ENCODE measurements at regions not wholly inside any gene's neighbourhood (a gene's known extent, or its start where the extent isn't known, plus 50 kb on each side); places are given as distances from the start of the nearest gene placed in this dataset.
"Not testable (repeated sequence)": the region's sequence is repeated elsewhere in the genome, so short reads cannot be mapped to it uniquely, and the experiment has no call there.

DNA sequence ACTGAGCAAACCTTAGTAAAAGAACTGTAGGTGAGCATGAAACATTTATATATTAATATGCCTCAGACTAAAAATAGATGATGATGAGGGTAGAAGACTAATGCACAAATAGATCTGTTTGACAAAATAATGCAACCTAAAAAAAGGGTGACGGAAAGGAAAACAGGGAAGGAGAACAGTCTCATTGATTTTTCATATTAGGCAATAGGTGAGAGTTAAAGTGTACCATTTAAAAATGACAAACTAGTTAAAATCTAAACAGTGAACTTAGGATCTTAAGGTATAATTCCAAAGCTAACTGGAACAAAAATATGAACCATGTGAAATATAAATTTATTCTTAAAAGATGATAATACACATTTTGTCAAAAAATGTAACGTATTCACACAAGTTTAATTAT, 1347.6 kb downstream of the SI start:
- Mint-ChIP-seq H3K9me3 (peaks cover 4 to 23% (median 10%) of the 10 kb centered on the region in 6 donors), H3K36me3 (no peaks in the 10 kb centered on the region), H3K27me3 (ENCODE audit: low read depth in 3 of 3) (peaks cover 0 to 2% (median 0%) of the 10 kb centered on the region in 3 donors), H3K4me3 (no peak overlapping the region), H3K4me1 (no peaks in the 10 kb centered on the region), H3K27ac (no peak overlapping the region)
- DNase-seq, result no peak

GRCh38 chr3:163726125-163726524, 1352.2 kb downstream of the SI start:
- Mint-ChIP-seq H3K36me3 (peaks cover 0 to 4% (median 0%) of the 10 kb centered on the region in 3 donors), H3K27ac (no peak overlapping the region), H3K4me3 (no peak overlapping the region), H3K27me3 (ENCODE audit: low read depth in 3 of 3) (peaks cover 0 to 2% (median 0%) of the 10 kb centered on the region in 3 donors), H3K4me1 (no peaks in the 10 kb centered on the region), H3K9me3 (peaks cover 6 to 29% (median 14%) of the 10 kb centered on the region in 6 donors)
- DNase-seq, result no peak

DNA sequence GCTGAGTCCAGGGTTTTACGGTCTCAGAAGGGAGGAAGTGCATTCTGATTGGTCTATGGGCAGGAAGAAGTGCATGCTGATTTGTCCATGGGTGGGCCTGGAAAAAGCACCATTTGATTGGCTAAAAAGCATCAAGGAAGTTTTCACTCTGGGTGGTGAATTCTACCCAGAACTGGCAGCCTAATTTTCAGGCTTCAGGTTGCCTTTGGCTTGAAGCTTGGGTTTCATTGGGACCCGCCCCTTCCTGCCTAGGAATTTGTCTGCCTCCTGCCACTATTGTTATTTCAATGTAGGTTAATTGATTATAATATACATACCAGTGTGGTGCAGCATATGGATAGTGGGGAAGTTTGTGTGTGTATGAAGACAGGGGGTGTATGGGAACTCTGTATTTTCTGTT, 1355.9 kb downstream of the SI start:
- Mint-ChIP-seq H3K4me3 (no peak overlapping the region), H3K27me3 (ENCODE audit: low read depth in 3 of 3) (peaks cover 0 to 2% (median 0%) of the 10 kb centered on the region in 3 donors), H3K27ac (no peak overlapping the region), H3K9me3 (peaks cover 10 to 40% (median 16%) of the 10 kb centered on the region in 6 donors), H3K4me1 (no peaks in the 10 kb centered on the region), H3K36me3 (peaks cover 0 to 4% (median 0%) of the 10 kb centered on the region in 3 donors)
- DNase-seq, result no peak

GRCh38 chr3:163721596-163721995, 1356.7 kb downstream of the SI start:
- Mint-ChIP-seq H3K4me3 (no peak overlapping the region), H3K27me3 (ENCODE audit: low read depth in 3 of 3) (peaks cover 0 to 2% (median 0%) of the 10 kb centered on the region in 3 donors), H3K36me3 (peaks cover 0 to 4% (median 0%) of the 10 kb centered on the region in 3 donors), H3K9me3 (peaks cover 11 to 48% (median 21%) of the 10 kb centered on the region in 6 donors), H3K27ac (no peak overlapping the region), H3K4me1 (no peaks in the 10 kb centered on the region)
- DNase-seq, result no peak

DNA sequence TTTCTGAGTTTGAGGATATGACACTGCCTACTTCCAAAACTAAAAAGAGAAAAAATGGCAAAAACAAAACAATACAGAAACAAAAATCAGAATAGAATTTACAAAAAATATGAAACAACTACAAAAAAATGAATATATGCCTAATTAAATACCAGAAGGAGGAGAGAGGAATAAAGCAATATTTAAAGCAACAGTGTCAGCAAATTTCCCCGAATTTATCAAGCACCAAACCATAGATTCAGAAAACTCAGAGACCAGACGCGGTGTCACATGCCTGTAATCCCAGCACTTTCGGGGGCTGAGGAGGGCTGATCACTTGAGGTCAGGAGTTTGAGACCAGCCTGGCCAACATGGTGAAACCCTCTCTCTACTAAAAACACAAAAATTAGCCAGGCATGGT, 1360.9 kb downstream of the SI start:
- no peak for DNase-seq
- no peaks in the 10 kb centered on the region for H3K27me3 Mint-ChIP-seq (ENCODE audit: low read depth in 3 of 3)
- no peaks in the 10 kb centered on the region for H3K36me3 Mint-ChIP-seq
- H3K4me1 Mint-ChIP-seq, result no peaks in the 10 kb centered on the region
- no peak overlapping the region for H3K4me3 Mint-ChIP-seq
- no peak overlapping the region for H3K27ac Mint-ChIP-seq
- H3K9me3 Mint-ChIP-seq, result peaks cover 13 to 51% (median 26%) of the 10 kb centered on the region in 6 donors

DNA sequence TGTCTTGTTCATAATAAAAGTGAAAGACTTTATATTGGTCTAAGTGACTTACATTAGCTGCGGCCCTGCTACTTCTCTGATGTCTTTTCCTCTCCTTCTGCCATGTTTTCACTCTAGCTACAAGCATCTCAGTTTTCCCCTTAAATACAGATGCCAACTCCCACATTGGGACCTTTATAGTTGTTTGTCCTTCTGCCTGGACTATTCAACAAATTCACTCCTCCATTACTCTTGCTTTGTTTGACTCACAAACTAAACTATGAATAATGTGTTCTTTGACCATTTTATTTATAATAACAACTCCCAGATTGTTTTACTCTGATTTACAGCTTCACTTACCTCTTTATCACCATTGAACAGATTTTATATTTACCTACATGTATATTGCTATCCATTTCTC, 1369.9 kb downstream of the SI start:
- no peaks in the 10 kb centered on the region for H3K4me1 Mint-ChIP-seq
- no peak for DNase-seq
- no peak overlapping the region for H3K4me3 Mint-ChIP-seq
- peaks cover 0 to 2% (median 0%) of the 10 kb centered on the region in 3 donors for H3K27me3 Mint-ChIP-seq (ENCODE audit: low read depth in 3 of 3)
- peaks cover 6 to 35% (median 22%) of the 10 kb centered on the region in 6 donors for H3K9me3 Mint-ChIP-seq
- H3K27ac Mint-ChIP-seq, result no peak overlapping the region
- peaks cover 0 to 4% (median 0%) of the 10 kb centered on the region in 3 donors for H3K36me3 Mint-ChIP-seq

- H3K27me3 Mint-ChIP-seq (ENCODE audit: low read depth in 3 of 3), result peaks cover 0 to 2% (median 0%) of the 10 kb centered on the region in 3 donors
- H3K9me3 Mint-ChIP-seq, result peaks cover 5 to 32% (median 22%) of the 10 kb centered on the region in 6 donors
- no peaks in the 10 kb centered on the region for H3K4me1 Mint-ChIP-seq
- H3K36me3 Mint-ChIP-seq, result peaks cover 0 to 4% (median 0%) of the 10 kb centered on the region in 3 donors
- H3K4me3 Mint-ChIP-seq, result no peak overlapping the region
- no peak for DNase-seq
- no peak overlapping the region for H3K27ac Mint-ChIP-seq
Measured at GRCh38 chr3:163707659-163708058, 1370.6 kb downstream of the SI start.

- H3K4me1 Mint-ChIP-seq; H3K36me3 Mint-ChIP-seq; H3K27ac Mint-ChIP-seq; DNase-seq; H3K27me3 Mint-ChIP-seq (ENCODE audit: low read depth in 3 of 3); H3K4me3 Mint-ChIP-seq: not testable (repeated sequence)
- H3K9me3 Mint-ChIP-seq, result peaks cover 17 to 58% (median 43%) of the 10 kb centered on the region in 6 donors
Measured at GRCh38 chr3:163698221-163698620, 1380.1 kb downstream of the SI start.

DNA sequence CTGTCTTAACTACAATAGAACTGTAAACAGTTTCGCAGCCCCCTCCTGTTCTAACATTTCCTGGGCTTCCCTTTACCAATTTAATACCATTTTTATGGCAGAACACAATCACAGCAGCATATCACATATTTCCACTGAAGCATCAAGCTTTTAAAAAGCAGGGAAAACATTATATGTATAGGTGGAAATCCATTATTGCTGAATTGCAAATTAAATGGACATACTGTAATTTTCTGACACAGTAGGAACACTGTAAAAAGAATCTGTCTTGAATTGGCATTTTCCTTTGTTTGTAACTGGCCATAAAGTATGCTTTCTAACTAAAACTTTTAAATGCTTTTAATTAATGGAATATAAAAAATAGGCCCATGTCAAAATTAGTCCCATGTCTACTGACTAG, 1385.8 kb downstream of the SI start:
- H3K27me3 Mint-ChIP-seq (ENCODE audit: low read depth in 3 of 3), result no peaks in the 10 kb centered on the region
- H3K27ac Mint-ChIP-seq, result no peak overlapping the region
- H3K4me3 Mint-ChIP-seq, result no peak overlapping the region
- no peak for DNase-seq
- H3K4me1 Mint-ChIP-seq, result no peaks in the 10 kb centered on the region
- H3K9me3 Mint-ChIP-seq, result peaks cover 8 to 46% (median 33%) of the 10 kb centered on the region in 6 donors
- no peaks in the 10 kb centered on the region for H3K36me3 Mint-ChIP-seq

DNA sequence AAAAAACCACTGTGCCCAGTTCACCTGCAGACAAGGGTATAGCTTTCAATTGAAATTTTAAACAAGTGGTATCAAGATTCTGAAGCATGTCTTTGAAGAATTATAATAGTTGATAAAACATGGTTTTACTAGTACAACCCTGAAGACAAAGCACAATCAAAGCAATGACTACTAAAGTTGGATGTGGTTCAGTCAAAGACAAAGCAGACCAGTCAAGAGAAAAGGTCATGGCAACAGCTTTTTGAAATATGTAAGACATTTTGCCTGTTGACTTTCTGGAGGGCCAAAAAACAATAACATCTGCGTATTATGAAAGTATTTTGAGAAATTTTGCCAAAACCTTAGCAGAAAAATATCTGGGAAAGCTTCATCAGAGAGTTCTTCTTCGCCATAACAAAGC, 1393.6 kb downstream of the SI start:
- no peaks in the 10 kb centered on the region for H3K27me3 Mint-ChIP-seq (ENCODE audit: low read depth in 3 of 3)
- H3K4me3 Mint-ChIP-seq, result no peak overlapping the region
- peaks cover 9 to 26% (median 15%) of the 10 kb centered on the region in 6 donors for H3K9me3 Mint-ChIP-seq
- no peak overlapping the region for H3K27ac Mint-ChIP-seq
- no peak for DNase-seq
- H3K36me3 Mint-ChIP-seq, result no peaks in the 10 kb centered on the region
- no peaks in the 10 kb centered on the region for H3K4me1 Mint-ChIP-seq

DNA sequence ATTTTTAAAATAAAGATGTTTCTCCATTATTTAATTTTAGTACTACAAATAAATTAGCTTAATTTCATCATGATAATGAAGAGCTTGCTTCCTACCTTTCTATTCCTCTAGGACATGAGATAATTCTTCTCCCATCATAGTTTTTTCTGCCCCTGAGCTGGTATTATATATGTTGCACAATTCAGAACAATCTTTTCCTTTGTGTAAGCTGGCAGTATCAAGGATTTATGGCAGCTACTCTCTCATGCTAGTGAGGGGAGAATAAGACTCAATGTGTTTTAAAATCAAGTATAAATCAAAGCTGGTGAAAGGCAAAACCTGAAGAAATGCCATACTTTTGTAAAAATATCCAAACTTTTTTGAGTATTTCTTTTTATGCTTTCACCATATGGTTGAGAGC, 1405.3 kb downstream of the SI start:
- Mint-ChIP-seq H3K4me3 (no peak overlapping the region), H3K27ac (no peak overlapping the region), H3K4me1 (no peaks in the 10 kb centered on the region), H3K27me3 (ENCODE audit: low read depth in 3 of 3) (peaks cover 0 to 1% (median 0%) of the 10 kb centered on the region in 3 donors), H3K36me3 (no peaks in the 10 kb centered on the region), H3K9me3 (peaks cover 13 to 48% (median 33%) of the 10 kb centered on the region in 6 donors)
- no peak for DNase-seq

GRCh38 chr3:163671201-163671600, 1407.1 kb downstream of the SI start:
- no peak overlapping the region for H3K27ac Mint-ChIP-seq
- no peaks in the 10 kb centered on the region for H3K4me1 Mint-ChIP-seq
- peaks cover 0 to 1% (median 0%) of the 10 kb centered on the region in 3 donors for H3K27me3 Mint-ChIP-seq (ENCODE audit: low read depth in 3 of 3)
- no peak for DNase-seq
- no peak overlapping the region for H3K4me3 Mint-ChIP-seq
- peaks cover 13 to 65% (median 40%) of the 10 kb centered on the region in 6 donors for H3K9me3 Mint-ChIP-seq
- no peaks in the 10 kb centered on the region for H3K36me3 Mint-ChIP-seq

DNA sequence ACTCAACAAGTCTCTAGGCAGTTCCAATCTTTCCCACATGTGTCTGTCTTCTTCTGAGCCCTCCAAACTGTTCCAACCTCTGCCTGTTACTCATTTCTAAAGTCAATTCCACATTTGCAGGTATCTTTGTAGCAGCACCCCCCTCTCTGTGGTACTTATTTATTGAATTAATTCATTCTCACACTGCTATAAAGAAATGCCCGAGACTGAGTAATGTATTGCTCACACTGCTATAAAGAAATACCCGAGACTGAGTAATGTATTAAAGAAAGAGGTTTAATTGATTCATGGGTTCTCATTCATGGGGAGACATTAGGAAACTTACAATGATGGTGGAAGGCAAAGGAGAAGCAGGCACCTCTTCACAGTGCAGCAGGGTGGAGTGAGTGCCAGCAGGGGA, 1413.8 kb downstream of the SI start:
- peaks cover 15 to 59% (median 40%) of the 10 kb centered on the region in 6 donors for H3K9me3 Mint-ChIP-seq
- no peak for DNase-seq
- H3K4me1 Mint-ChIP-seq, result no peaks in the 10 kb centered on the region
- no peak overlapping the region for H3K27ac Mint-ChIP-seq
- H3K27me3 Mint-ChIP-seq (ENCODE audit: low read depth in 3 of 3), result peaks cover 0 to 5% (median 0%) of the 10 kb centered on the region in 3 donors
- no peak overlapping the region for H3K4me3 Mint-ChIP-seq
- H3K36me3 Mint-ChIP-seq, result peaks cover 0 to 6% (median 0%) of the 10 kb centered on the region in 3 donors

DNA sequence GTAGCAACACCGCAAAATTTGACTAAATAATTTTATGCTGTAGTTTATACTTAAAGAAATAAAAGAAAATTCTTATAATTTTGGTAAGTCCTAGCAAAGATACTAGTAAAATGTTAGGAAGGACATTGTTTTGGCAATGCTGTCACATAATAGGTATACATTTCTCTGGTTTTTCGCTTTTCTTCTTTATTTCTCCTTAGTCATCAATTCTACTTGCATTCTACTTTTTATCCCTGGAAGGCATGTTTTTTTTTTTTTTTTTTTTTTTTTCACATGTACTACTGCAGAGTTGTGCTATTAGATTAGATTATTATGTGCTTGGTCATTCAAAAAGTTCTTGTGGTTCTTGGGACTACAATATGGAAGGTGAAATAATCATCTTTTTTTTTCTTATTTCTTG, 1421.2 kb downstream of the SI start:
- H3K9me3 Mint-ChIP-seq, result peaks cover 12 to 40% (median 28%) of the 10 kb centered on the region in 6 donors
- no peaks in the 10 kb centered on the region for H3K27me3 Mint-ChIP-seq (ENCODE audit: low read depth in 3 of 3)
- H3K27ac Mint-ChIP-seq, result no peak overlapping the region
- H3K36me3 Mint-ChIP-seq, result no peaks in the 10 kb centered on the region
- no peak for DNase-seq
- no peak overlapping the region for H3K4me3 Mint-ChIP-seq
- H3K4me1 Mint-ChIP-seq, result no peaks in the 10 kb centered on the region

DNA sequence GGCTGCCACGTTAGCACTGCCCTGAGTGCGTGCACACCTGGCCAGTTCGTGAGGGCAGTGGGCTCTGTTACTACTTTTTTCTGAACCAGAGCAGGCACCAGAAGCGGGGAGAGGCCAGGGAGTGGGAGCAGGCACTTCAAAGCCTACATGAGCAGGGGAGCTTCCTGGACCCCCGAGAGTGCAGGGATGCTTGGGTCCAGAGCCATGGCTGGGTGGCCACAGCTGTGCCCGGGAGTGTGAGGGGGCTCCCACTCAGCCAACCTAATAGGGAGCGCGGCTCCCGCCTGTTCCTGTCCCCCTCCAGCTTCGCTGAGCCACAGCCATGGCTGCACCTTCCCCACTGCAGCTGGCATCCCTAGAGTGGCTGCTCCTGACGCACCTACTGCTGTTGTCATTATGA, 1423.3 kb downstream of the SI start:
- Mint-ChIP-seq H3K9me3 (peaks cover 12 to 43% (median 25%) of the 10 kb centered on the region in 6 donors), H3K27me3 (ENCODE audit: low read depth in 3 of 3) (no peaks in the 10 kb centered on the region), H3K4me1 (no peaks in the 10 kb centered on the region), H3K4me3 (no peak overlapping the region), H3K36me3 (no peaks in the 10 kb centered on the region), H3K27ac (no peak overlapping the region)
- DNase-seq, result no peak
